NCI-H748 (cell line): ENCODE measurements at regions not wholly inside any gene's neighbourhood (a gene's known extent, or its start where the extent isn't known, plus 50 kb on each side); places are given as distances from the start of the nearest gene placed in this dataset.

Experiments used
- DNase-seq: peaks from one replicate; lab custom pipeline; 2025; ENCODE audit not compliant: unreplicated experiment; lab: John Stamatoyannopoulos, UW

DNA sequence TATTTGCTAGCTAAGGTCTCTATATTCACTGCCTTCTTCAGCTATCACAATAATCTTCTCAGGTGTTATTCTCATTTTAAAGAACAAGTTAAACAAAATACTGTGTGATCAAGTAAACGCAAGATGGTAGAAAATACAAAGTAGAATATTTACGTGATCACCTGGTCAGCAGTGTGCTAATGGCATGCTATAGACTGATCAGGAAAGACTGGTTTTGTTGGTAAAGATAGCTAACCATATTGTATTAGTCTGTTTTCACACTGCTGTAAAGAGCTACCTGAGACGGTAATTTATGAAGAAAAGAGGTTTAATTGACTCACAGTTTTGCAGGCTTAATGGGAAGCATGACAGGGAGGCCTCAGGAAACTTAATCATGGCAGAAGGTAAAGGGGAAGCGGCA lies 50.4 kb downstream of the ZBTB38 start:
- DNase-seq = peak; percentile 5

DNA sequence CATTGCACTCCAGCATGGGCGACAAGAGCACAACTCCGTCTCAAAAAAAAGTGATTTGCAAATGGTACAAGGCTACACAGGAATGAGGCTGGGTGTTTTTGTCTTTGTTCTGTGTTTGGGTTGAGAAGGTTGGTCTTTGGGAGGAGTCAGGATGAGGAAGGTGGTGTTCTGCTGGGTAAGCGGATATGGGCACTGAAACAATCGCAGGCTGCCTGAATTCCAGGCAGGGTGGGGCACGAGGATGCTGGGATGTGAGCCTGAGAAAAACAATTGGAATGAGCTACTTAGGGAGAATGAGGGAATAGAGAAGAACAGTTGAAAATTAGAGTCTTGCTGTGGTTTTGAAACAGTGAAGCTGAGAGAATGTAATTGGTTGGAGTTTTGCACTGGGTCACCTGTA lies 51.6 kb downstream of the ZBTB38 start:
- no peak for DNase-seq

DNA sequence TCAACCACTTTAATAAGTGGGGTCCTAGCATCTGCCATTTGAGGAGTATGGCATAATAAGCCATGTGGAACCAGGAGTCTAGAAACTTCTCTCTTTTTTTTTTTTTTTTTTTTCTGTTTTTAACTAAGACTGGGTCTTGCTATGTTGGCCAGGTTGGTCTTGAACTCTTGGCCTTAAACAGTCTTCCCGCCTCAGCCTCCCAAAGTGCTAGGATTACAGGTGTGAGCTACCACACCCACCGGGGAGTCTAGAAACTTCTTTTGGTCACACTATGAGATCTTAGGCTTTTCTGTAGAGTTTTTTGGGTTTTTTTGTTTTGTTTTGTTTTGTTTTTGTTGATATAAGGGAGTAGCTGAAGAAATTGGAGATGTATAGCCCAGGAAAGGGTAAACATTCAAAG lies 52.9 kb downstream of the ZBTB38 start:
- DNase-seq = no peak

DNA sequence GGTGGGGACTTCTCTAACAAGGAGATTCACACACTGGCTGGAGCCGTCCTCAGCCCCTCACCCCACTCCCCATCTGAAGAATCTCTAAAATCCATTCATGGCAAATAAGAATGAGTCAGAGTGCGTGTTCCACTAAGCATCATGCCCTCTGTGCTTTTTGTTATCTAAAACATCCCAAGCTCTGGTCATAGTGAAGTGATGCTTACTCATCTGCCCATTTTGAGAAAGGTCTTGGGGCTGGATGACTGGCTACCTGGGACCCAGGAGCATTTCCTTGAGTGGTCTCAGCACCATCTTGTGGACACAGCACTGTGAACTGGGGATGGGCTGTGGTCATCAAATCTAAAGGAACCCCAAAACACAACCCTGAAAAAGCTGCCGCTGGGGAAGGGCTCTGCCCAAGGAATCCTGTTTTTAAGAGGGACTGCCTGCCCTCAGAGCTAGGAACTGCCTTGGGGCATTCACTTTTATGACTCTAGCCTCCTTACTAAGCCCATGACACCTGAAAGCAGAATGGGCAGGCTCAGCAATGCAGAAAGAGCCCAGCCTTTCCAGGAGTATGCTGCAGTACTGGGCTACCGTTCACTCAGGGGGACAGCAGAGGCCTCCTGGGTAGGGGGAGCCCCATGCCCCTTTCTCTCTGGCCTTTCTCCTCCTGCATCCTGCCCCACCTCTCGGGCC lies 53.5 kb downstream of the ZBTB38 start:
- no peak for DNase-seq

DNA sequence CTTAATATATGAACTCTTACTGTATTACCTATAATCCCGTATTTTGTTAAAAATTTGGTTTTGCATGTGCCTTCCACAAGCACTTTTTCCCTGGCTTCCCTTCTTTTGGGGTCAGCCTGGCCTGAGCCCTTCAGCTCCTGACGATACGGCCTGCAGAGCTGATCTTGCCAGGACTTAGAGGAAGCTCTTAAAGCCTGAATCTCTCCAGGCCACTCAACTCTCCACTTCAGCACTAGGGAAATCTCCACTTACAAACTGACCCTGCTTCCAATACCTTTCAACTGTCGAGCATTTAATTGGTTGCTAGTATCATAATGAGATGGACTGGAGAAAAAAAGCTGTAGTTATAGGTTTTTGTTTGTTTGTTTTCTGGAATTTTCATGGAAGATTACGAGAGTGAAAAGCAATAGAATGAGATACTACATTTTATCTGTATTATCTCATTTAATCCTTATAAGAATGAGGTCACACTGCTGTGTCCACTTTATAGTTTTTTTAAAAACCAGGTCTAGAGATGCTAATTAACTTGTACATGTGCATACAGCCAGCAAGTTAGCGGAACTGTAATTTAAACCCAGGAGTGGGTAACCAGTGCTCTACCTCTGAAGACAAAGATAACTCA lies 54.8 kb downstream of the ZBTB38 start:
- no peak for DNase-seq

DNA sequence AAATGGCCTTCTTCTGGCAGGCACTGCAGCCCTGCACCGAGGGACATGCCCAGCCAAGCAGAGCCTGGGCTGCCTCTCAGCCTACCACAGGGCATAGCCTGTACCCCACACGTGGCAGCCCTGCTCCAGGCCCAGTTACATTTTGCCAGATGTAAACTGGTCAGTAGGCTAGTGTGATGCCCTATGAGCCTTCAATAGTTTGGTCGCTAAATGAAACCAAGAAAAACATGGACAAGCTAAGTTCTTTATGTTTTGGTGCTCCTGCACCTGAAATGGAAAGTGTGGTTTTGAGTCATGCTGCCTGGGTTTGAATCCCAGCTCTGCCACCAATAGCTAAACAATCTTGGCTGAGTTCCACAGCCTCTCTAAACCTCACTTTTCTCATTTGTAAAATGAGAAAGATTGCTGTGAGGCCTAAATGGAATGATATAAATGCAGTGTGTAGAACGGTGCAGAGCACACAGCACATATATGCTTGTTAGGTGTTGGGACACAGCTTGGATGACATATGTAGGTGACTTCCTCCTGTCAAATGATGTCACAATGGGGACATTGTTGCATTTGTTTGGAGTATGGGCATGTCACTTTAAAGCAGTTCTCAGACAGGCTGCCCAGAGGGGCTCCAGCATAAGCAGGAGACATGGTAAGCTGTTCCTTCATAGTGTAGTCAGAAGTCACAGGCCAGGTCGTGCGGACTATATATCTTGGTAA lies 57.4 kb downstream of the ZBTB38 start:
- no peak for DNase-seq

DNA sequence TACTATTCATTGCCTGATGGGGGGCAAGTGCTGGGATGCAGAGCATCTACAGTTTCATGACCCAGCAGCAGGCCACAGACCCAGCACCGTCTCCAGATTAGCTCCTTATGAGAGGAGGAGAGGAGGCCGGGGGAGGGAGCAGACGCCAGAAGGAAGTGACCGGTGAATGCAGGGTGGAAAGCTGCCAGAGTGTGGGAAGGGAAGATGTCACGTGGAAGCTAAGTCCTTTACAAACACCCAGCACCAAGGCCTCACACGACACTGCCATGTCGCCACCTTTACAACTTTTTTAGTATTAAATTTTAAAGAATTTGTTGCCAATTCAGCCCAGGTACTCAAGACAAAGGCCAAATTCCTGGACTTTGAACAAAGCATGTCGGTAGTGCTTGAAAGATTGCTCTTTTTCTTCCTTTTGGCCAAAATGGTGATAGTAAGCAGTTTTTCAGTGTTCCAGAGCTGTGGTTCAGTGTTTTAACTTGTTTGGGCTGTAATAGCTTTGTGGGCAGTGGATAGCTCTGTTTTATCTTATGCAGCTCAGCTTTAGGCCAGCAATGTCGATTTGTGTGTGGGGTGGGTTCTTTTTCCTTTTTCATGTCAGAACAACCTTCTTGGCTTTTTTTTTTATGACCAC lies 58.2 kb downstream of the ZBTB38 start:
- DNase-seq = no peak

DNA sequence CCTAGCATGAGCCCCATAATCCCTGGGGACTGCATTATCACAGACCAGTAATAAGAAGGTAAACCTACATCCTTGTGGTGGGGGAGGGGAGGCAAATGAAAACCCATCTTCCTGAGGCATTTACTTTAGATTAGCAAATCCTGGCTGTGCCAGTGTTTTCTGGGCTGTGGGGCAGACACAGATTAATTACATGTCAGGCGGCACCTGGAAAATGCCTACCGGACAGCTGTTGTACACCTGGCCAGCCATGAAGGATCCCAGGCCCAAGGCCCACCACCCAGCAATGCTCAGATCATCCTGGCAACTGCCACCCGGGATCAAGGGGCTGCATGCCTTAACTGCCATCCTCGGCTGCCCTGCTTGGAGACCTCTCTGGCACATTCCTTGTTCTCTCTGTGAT lies 59.1 kb upstream of the RASA2 start:
- no peak for DNase-seq

DNA sequence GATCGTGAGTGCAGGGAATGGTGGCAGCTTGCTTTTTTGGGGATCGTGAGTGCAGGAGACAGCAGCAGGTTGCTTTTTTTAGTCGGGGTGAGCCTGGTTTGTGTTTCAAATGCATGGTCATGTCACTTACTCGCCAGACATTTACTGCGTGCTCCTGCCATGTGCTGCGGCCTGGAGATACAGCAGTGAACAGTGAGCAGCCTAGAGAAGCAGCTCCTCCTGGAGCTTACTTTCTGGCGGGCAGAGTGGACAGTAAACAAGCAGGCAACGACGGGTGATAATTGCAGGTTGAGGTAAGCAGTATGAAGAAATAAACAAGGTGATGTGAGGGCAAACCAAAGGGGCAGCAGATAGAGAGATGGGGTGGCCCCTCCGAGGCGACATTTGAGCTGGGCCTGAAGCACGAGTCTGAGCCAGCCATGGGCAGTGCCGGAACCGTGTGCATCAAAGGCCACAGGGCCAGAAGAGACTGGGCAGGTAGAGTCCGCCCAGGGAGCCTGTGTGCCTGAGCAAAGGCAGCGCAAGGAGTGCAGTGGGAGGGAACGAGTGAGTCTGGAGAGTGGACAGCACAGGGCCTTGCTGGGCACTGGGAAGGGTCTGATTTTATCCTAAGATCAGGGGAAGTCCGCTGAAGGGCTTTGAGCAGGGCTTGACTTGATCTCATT lies 57.3 kb upstream of the RASA2 start:
- DNase-seq = no peak

DNA sequence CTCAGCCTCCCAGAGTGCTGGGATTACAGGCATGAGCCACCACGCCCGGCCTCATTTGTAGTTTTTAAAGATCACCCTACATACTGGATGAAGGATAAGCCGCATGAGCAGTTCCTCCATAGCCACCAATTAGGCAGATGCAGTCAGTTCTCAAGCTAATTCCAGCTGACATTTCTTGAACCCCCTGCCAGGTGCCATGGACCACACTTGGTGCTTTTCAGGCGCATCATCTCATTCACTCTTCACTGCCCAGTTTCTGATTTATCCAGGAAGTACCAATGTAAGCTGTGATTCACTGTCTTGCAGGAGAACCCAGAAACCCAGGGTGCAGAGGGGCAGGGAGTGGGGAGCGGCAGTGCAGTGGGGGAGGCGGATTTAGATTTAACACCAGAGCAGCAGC lies 56.5 kb upstream of the RASA2 start:
- DNase-seq = no peak

DNA sequence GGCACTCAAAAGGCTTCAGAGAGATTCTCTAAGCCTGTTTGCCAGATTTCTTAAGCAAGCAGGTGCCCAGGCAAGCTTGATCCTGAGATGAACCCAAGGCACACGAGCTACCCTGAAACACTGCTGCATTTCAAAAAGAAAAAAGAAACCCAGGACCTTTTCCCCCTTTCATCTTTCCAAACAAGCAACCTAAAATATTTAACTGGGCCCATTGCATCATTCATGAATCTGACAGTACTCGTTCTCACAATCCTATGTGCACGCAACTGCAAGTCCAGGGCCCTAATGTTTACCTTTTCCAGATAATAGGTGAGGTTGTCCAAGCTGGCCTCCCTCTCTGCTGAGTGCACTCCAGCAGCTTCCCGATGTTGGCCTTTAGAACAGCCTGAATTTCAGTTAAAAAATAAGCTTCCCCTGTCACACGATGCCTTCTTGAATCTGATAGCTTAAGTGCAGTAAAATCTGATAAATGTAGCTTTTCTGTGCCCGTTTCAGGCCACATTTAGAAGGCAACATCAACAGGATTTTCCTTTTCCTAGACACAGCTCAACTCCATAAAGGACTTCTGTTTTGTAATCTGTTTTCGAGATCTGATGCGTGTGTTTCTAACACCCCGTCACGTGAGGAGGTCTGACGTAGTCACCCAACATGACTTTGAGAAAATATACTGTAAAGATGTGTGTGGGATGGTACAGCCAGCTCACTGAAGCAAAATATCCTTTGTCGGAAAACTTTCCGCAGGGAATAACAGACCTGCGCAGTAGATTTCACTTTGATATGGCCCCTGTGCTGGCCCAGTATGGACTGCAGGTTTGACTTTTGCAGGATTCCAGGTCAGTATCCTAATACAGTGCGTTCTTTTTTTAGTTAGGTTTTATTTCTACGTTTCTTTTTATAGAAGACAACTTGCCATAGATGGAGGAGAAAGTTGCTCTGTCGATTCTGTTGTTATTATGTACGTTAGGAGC lies 55.1 kb upstream of the RASA2 start:
- no peak for DNase-seq

DNA sequence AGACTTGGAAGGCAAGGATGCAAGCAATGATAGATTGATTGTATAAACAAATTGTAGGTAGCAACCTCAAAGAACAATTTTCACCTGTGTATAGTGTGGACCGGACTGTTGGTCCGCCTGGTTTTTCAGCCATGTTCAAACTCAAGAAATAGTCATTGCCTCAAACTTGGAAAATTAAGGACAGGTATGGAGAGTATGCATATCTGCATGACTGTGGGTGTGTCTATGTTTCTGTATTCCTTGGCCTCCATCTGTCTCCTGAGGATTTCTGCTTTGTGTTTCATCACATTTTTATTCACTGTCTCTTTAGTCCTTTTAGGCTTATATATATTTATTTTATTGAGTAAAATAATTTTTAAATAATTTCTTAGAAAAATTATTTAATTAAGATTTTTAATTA lies 53.9 kb upstream of the RASA2 start:
- DNase-seq = no peak

DNA sequence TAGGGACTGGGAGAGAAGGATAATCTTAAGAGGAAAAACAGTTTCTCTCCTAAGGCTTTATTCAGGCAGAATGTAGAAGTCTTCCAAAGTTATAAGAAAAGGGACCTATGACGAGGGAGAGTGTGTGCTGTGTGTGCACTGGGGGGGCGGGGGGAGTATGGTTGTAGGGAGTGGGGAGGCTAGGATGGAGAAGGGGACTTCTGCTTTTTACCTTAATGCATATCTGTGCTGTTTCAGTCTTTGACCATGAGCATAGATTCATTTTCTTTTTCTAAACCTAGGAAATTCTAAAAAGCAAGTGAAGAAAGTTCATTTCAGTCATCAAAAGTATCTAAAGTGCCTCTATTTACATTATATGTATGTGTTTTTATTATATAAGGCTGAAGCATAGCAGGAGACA lies 52.6 kb upstream of the RASA2 start:
- no peak for DNase-seq

DNA sequence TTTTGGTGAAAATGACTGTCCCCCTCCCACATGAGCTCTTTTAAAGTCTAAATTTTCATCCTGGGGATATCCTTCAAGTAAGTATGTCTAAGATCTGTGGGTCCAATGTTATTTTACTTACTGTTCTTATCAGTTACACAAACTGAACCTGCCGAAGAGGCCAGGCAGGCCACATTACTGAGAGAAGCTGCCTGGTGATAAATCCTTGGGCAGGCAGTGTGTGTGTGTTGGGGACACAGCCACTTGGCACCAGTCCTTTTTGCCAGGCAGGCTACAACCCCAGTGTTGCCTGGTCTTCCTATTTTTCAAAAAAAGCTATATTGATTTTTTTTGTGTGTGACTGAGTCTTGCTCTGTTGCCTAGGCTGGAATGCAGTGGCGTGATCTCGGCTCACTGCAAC lies 50.6 kb upstream of the RASA2 start:
- no peak for DNase-seq
